ENCODE measurements at regions not wholly inside any gene's neighbourhood (a gene's known extent, or its start where the extent isn't known, plus 50 kb on each side); places are given as distances from the start of the nearest gene placed in this dataset.
A peak's percentile ranks its signal among the peaks of the same experiment; 100 is the strongest.

GRCh38 chr10:59087486-59087885 lies 89.0 kb upstream of the PHYHIPL start:
- Histone ChIP-seq H3K4me1 (no peaks in the 10 kb centered on the region), H3K4me3 (no peak overlapping the region), H3K27me3 (no peaks in the 10 kb centered on the region), H3K27ac (no peak overlapping the region), H3K36me3 (no peaks in the 10 kb centered on the region), H3K9me3 (no peaks in the 10 kb centered on the region)
- DNase-seq, result no peak
- no peak for ATAC-seq
- TF ChIP-seq CTCF (IDR thresholded peaks at IDR 0.05), result no peak
- intact Hi-C loops (cut with DNase I), result no loop called here

GRCh38 chr10:59088912-59089573 lies 87.4 kb upstream of the PHYHIPL start:
- intact Hi-C loops (cut with DNase I), result no loop called here

GRCh38 chr10:59090817-59091622 lies 85.4 kb upstream of the PHYHIPL start:
- intact Hi-C loops (cut with DNase I), result no loop called here
- ATAC-seq, result no peak
- no peak for TF ChIP-seq CTCF (IDR thresholded peaks at IDR 0.05)
- H3K27ac ChIP-seq, result no peak overlapping the region
- no peaks in the 10 kb centered on the region for H3K9me3 ChIP-seq
- no peak for DNase-seq
- no peaks in the 10 kb centered on the region for H3K27me3 ChIP-seq
- no peaks in the 10 kb centered on the region for H3K36me3 ChIP-seq
- no peaks in the 10 kb centered on the region for H3K4me1 ChIP-seq
- H3K4me3 ChIP-seq, result no peak overlapping the region

More at GRCh38 chr10:59088912-59089573, 87.4 kb upstream of the PHYHIPL start:
- ATAC-seq (no peak), DNase-seq (peak in 1 of 4 donors; percentile 31)
- Histone ChIP-seq H3K9me3 (no peaks in the 10 kb centered on the region), H3K4me1 (no peaks in the 10 kb centered on the region), H3K4me3 (no peak overlapping the region), H3K36me3 (no peaks in the 10 kb centered on the region), H3K27me3 (no peaks in the 10 kb centered on the region), H3K27ac (no peak overlapping the region)
- TF ChIP-seq CTCF (IDR thresholded peaks at IDR 0.05), result no peak

GRCh38 chr10:59093461-59093860 lies 83.0 kb upstream of the PHYHIPL start:
- no peaks in the 10 kb centered on the region for H3K4me1 ChIP-seq
- peak in 2 of 4 donors; percentile 33 to 36 for DNase-seq
- intact Hi-C loops (cut with DNase I), result no loop called here
- H3K36me3 ChIP-seq, result no peaks in the 10 kb centered on the region
- H3K9me3 ChIP-seq, result no peaks in the 10 kb centered on the region
- H3K27me3 ChIP-seq, result no peaks in the 10 kb centered on the region
- no peak for ATAC-seq
- no peak for TF ChIP-seq CTCF (IDR thresholded peaks at IDR 0.05)
- no peak overlapping the region for H3K4me3 ChIP-seq
- no peak overlapping the region for H3K27ac ChIP-seq

GRCh38 chr10:59096631-59097030 lies 79.8 kb upstream of the PHYHIPL start:
- Histone ChIP-seq H3K4me3 (no peak overlapping the region), H3K9me3 (no peaks in the 10 kb centered on the region), H3K27ac (no peak overlapping the region), H3K4me1 (no peaks in the 10 kb centered on the region), H3K36me3 (no peaks in the 10 kb centered on the region), H3K27me3 (no peaks in the 10 kb centered on the region)
- ATAC-seq (no peak), DNase-seq (no peak)
- TF ChIP-seq CTCF (IDR thresholded peaks at IDR 0.05), result no peak
- intact Hi-C loops (cut with DNase I), result no loop called here

All from left lung (tissue), 4 donors.